ENCODE measurements at regions not wholly inside any gene's neighbourhood (a gene's known extent, or its start where the extent isn't known, plus 50 kb on each side); places are given as distances from the start of the nearest gene placed in this dataset.
"Not testable (repeated sequence)": the region's sequence is repeated elsewhere in the genome, so short reads cannot be mapped to it uniquely, and the experiment has no call there.

DNA sequence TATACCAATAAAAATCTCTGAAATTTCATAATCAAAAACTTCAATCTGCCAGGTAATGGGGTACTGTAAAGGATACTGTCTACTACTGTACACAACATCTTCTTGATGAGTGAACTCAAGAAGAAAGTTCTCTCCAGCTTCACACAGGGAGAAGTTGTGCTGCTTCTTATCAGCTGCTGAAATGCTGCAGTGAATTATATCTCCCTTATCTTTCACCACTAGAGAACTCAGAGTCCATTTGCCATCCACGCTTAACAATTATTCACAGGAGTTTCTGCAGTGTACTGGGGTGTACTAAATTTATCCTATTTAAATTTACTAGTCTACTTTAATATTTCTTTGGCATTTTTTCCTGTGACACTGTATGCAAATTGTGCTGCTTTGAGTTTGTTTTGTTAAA, 384.8 kb downstream of the TFAP2B start:
- Mint-ChIP-seq H3K4me3 (no peak overlapping the region), H3K27me3 (no peaks in the 10 kb centered on the region), H3K36me3 (ENCODE audit: low read depth) (no peaks in the 10 kb centered on the region), H3K4me1 (ENCODE audit: low read depth) (no peaks in the 10 kb centered on the region), H3K27ac (no peak overlapping the region), H3K9me3 (no peaks in the 10 kb centered on the region)
- intact Hi-C loops (cut with micrococcal nuclease), result no loop called here
- TF ChIP-seq, protein P1, sequence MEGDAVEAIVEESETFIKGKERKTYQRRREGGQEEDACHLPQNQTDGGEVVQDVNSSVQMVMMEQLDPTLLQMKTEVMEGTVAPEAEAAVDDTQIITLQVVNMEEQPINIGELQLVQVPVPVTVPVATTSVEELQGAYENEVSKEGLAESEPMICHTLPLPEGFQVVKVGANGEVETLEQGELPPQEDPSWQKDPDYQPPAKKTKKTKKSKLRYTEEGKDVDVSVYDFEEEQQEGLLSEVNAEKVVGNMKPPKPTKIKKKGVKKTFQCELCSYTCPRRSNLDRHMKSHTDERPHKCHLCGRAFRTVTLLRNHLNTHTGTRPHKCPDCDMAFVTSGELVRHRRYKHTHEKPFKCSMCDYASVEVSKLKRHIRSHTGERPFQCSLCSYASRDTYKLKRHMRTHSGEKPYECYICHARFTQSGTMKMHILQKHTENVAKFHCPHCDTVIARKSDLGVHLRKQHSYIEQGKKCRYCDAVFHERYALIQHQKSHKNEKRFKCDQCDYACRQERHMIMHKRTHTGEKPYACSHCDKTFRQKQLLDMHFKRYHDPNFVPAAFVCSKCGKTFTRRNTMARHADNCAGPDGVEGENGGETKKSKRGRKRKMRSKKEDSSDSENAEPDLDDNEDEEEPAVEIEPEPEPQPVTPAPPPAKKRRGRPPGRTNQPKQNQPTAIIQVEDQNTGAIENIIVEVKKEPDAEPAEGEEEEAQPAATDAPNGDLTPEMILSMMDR (IDR thresholded peaks at IDR 0.05), result no peak
- ChIA-PET POLR2A (no interaction called here), CTCF (no interaction called here)
- ATAC-seq (no peak), DNase-seq (no peak)

DNA sequence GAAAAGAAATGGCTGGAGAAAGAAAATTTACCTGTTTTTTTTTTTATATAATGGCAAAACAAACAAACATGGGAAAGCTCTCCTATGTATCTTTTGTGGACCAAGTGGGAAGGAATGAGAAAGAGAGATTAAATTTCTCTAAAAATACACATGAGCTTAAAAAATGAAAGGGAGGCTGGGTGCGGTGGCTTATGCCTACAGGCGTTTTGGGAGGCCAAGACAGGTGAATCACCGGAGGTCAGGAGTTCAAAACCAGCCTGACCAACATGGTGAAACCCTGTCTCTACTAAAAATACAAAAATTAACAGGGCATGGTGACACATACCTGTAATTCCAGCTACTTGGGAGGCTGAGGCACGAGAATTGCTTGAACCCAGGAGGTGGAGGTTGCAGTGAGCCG, 388.0 kb downstream of the TFAP2B start:
- POLR2A ChIA-PET; H3K9me3 Mint-ChIP-seq; H3K27me3 Mint-ChIP-seq; H3K36me3 Mint-ChIP-seq (ENCODE audit: low read depth); H3K4me1 Mint-ChIP-seq (ENCODE audit: low read depth); CTCF ChIA-PET; ATAC-seq; H3K27ac Mint-ChIP-seq; DNase-seq; H3K4me3 Mint-ChIP-seq; intact Hi-C loops (cut with micrococcal nuclease): not testable (repeated sequence)

DNA sequence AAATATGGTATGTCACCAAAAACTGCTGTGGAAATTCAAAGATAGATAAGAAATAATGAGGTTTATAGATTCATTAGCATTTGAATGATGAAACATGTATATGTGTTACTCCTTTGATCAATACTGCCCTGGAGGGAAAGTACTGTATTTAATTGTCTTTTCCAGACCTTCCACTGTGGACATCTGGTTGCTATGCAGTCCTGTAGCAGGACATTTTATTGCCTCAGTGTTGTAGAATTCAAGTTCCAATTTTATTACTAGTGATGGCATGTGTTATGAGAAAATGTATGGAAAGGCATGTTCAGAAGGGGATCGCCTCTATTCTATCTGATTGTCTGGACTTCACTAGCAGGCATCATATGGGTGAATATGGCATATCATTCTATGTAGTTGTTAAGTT, 391.0 kb downstream of the TFAP2B start:
- ATAC-seq (no peak), DNase-seq (no peak)
- no peak overlapping the region for H3K27ac Mint-ChIP-seq
- CTCF ChIA-PET, result no interaction called here
- intact Hi-C loops (cut with micrococcal nuclease), result no loop called here
- no peak overlapping the region for H3K4me3 Mint-ChIP-seq
- H3K27me3 Mint-ChIP-seq, result no peaks in the 10 kb centered on the region
- POLR2A ChIA-PET, result no interaction called here
- no peaks in the 10 kb centered on the region for H3K9me3 Mint-ChIP-seq
- no peaks in the 10 kb centered on the region for H3K4me1 Mint-ChIP-seq (ENCODE audit: low read depth)
- H3K36me3 Mint-ChIP-seq (ENCODE audit: low read depth), result no peaks in the 10 kb centered on the region
- TF ChIP-seq, protein P1 (IDR thresholded peaks at IDR 0.05), result no peak

DNA sequence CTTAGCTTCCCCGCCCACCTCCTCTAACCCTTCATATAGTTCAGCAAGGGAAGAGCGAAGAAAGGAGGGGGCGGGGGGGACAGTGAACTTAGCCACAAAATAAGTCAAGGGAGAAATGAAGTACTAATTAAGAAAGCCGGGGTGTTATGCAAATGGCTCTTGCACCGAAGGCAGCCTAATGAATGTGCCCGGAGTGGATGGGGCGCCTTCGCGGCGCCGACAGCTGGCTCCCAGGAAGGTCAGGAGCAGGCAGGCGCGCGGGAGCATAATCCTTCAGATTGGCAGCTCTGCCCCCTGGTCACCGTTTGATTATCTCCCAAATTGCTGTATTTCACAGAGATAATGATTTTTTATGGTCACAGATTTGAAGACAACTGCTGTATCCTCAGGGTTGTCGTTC, 395.1 kb downstream of the TFAP2B start:
- no peak overlapping the region for H3K27ac Mint-ChIP-seq
- CTCF ChIA-PET, result no interaction called here
- POLR2A ChIA-PET, result no interaction called here
- intact Hi-C loops (cut with micrococcal nuclease), result no loop called here
- no peak overlapping the region for H3K4me3 Mint-ChIP-seq
- ATAC-seq (no peak), DNase-seq (no peak)
- H3K27me3 Mint-ChIP-seq, result no peaks in the 10 kb centered on the region
- TF ChIP-seq, protein P1 (IDR thresholded peaks at IDR 0.05), result no peak
- H3K9me3 Mint-ChIP-seq, result no peaks in the 10 kb centered on the region
- H3K4me1 Mint-ChIP-seq (ENCODE audit: low read depth), result no peaks in the 10 kb centered on the region
- no peaks in the 10 kb centered on the region for H3K36me3 Mint-ChIP-seq (ENCODE audit: low read depth)

DNA sequence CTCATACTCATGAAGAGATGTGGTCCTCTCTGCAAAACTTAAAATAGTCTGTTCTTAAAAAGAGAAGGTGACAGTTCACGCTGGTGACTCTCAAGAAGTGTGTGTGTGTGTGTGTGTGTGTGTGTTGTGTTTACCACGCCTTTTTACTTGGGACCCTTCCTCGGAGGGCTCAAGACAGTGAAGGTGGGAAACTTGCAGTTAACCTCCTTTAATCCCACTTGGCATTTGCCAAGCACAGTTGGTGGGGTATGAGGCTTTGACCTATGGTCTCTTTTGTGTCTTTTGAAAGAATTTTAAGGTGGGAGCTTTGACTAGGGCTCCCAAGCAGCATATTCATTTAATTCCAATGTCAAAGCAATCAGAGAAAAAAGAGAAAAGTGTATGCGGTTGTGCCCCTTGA, 395.8 kb downstream of the TFAP2B start:
- intact Hi-C loops (cut with micrococcal nuclease), result no loop called here
- Mint-ChIP-seq H3K4me3 (no peak overlapping the region), H3K36me3 (ENCODE audit: low read depth) (no peaks in the 10 kb centered on the region), H3K27me3 (no peaks in the 10 kb centered on the region), H3K27ac (no peak overlapping the region), H3K4me1 (ENCODE audit: low read depth) (no peaks in the 10 kb centered on the region), H3K9me3 (no peaks in the 10 kb centered on the region)
- ATAC-seq, result no peak
- TF ChIP-seq, protein P1 (IDR thresholded peaks at IDR 0.05), result no peak
- ChIA-PET POLR2A (no interaction called here), CTCF (no interaction called here)
- DNase-seq, result no peak

DNA sequence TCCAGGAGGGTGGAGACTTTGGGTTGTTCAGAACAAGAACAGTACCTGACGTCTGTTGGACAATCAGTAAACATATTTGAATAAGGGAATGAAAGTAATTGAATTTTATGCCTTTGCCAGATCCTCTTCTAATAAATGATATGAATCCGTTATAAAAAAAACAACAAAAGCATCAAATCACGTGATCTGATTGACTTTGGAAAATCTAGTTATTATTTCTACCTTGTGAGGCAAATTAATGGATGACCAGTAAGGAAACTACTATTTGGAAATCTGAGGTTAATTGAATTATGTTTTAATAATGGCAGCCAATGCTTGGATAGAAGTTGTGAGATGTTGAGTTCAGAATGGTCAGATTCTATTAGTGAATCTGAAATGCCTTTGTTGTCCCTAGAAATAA, 399.5 kb downstream of the TFAP2B start:
- no peaks in the 10 kb centered on the region for H3K4me1 Mint-ChIP-seq (ENCODE audit: low read depth)
- TF ChIP-seq, protein P1 (IDR thresholded peaks at IDR 0.05), result no peak
- CTCF ChIA-PET, result interaction anchor here (1.0 kb wide), 1 partner anchor 57 kb away, joined by 3 read pairs; no protein-coding TSS in a partner anchor
- no peak for DNase-seq
- no peaks in the 10 kb centered on the region for H3K36me3 Mint-ChIP-seq (ENCODE audit: low read depth)
- POLR2A ChIA-PET, result no interaction called here
- H3K27me3 Mint-ChIP-seq, result no peaks in the 10 kb centered on the region
- intact Hi-C loops (cut with micrococcal nuclease), result no loop called here
- no peak overlapping the region for H3K27ac Mint-ChIP-seq
- no peak overlapping the region for H3K4me3 Mint-ChIP-seq
- H3K9me3 Mint-ChIP-seq, result no peaks in the 10 kb centered on the region
- no peak for ATAC-seq

DNA sequence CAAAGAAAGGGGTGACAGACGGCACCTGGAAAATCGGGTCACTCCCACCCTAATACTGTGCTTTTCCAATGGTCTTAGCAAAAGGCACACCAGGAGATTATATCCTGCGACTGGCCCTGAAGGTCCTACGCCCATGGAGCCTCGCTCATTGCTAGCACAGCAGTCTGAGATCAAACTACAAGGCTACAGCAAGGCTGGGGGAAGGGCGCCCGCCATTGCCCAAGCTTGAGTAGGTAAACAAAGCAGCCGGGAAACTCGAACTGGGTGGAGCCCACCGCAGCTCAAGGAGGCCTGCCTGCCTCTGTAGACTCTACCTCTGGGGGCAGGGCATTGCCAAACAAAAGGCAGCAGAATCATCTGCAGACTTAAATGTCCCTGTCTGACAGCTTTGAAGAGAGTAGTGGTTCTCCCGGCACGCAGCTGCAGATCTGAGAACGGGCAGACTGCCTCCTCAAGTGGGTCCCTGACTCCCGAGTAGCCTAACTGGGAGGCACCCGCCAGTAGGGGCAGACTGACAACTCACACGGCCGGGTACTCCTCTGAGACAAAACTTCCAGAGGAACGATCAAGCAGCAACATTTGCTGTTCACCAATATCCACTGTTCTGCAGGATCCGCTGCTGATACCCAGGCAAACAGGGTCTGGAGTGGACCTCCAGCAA, 406.0 kb downstream of the TFAP2B start:
- H3K4me1 Mint-ChIP-seq (ENCODE audit: low read depth); H3K27ac Mint-ChIP-seq; H3K9me3 Mint-ChIP-seq; DNase-seq; H3K36me3 Mint-ChIP-seq (ENCODE audit: low read depth); POLR2A ChIA-PET; ATAC-seq; H3K27me3 Mint-ChIP-seq; intact Hi-C loops (cut with micrococcal nuclease); CTCF ChIA-PET; H3K4me3 Mint-ChIP-seq: not testable (repeated sequence)
